ENCODE measurements at regions not wholly inside any gene's neighbourhood (a gene's known extent, or its start where the extent isn't known, plus 50 kb on each side); places are given as distances from the start of the nearest gene placed in this dataset.

GRCh38 chr18:60746491-60746890, 373.9 kb upstream of the MC4R start:
- Mint-ChIP-seq H3K27me3 (ENCODE audit: low read depth, poor library complexity) (no peaks in the 10 kb centered on the region), H3K9me3 (no peaks in the 10 kb centered on the region), H3K4me1 (no peaks in the 10 kb centered on the region), H3K36me3 (ENCODE audit: low read depth) (no peaks in the 10 kb centered on the region), H3K4me3 (no peak overlapping the region), H3K27ac (no peak overlapping the region)
- TF ChIP-seq CTCF (IDR thresholded peaks at IDR 0.05) = no peak
- no peak for DNase-seq

- Mint-ChIP-seq H3K4me1 (no peaks in the 10 kb centered on the region), H3K36me3 (ENCODE audit: low read depth) (no peaks in the 10 kb centered on the region), H3K27me3 (ENCODE audit: low read depth, poor library complexity) (no peaks in the 10 kb centered on the region), H3K27ac (no peak overlapping the region), H3K4me3 (no peak overlapping the region), H3K9me3 (no peaks in the 10 kb centered on the region)
- no peak for DNase-seq
- TF ChIP-seq CTCF (IDR thresholded peaks at IDR 0.05) = no peak
Observed at GRCh38 chr18:60746919-60747318, 374.3 kb upstream of the MC4R start.

- no peak for DNase-seq
- no peaks in the 10 kb centered on the region for H3K9me3 Mint-ChIP-seq
- no peak overlapping the region for H3K4me3 Mint-ChIP-seq
- H3K27ac Mint-ChIP-seq = no peak overlapping the region
- H3K27me3 Mint-ChIP-seq (ENCODE audit: low read depth, poor library complexity) = no peaks in the 10 kb centered on the region
- H3K36me3 Mint-ChIP-seq (ENCODE audit: low read depth) = no peaks in the 10 kb centered on the region
- H3K4me1 Mint-ChIP-seq = no peaks in the 10 kb centered on the region
- TF ChIP-seq CTCF (IDR thresholded peaks at IDR 0.05) = no peak
Observed at GRCh38 chr18:60753753-60754152, 381.2 kb upstream of the MC4R start.

- Mint-ChIP-seq H3K4me3 (no peak overlapping the region), H3K9me3 (no peaks in the 10 kb centered on the region), H3K4me1 (no peaks in the 10 kb centered on the region)
Observed at GRCh38 chr18:60754413-60755009, 381.9 kb upstream of the MC4R start.

GRCh38 chr18:60755134-60755533, 382.6 kb upstream of the MC4R start:
- Mint-ChIP-seq H3K27ac (no peak overlapping the region), H3K36me3 (ENCODE audit: low read depth) (no peaks in the 10 kb centered on the region), H3K9me3 (no peaks in the 10 kb centered on the region), H3K4me1 (no peaks in the 10 kb centered on the region), H3K27me3 (ENCODE audit: low read depth, poor library complexity) (no peaks in the 10 kb centered on the region), H3K4me3 (no peak overlapping the region)
- no peak for TF ChIP-seq CTCF (IDR thresholded peaks at IDR 0.05)
- no peak for DNase-seq

More at GRCh38 chr18:60754413-60755009, 381.9 kb upstream of the MC4R start:
- no peaks in the 10 kb centered on the region for H3K36me3 Mint-ChIP-seq (ENCODE audit: low read depth)
- H3K27me3 Mint-ChIP-seq (ENCODE audit: low read depth, poor library complexity) = no peaks in the 10 kb centered on the region
- H3K27ac Mint-ChIP-seq = no peak overlapping the region
- no peak for DNase-seq
- no peak for TF ChIP-seq CTCF (IDR thresholded peaks at IDR 0.05)

- DNase-seq = no peak
- Mint-ChIP-seq H3K9me3 (peaks cover 34% of the 10 kb centered on the region), H3K4me1 (no peaks in the 10 kb centered on the region), H3K36me3 (ENCODE audit: low read depth) (no peaks in the 10 kb centered on the region), H3K27me3 (ENCODE audit: low read depth, poor library complexity) (no peaks in the 10 kb centered on the region), H3K27ac (no peak overlapping the region), H3K4me3 (no peak overlapping the region)
- TF ChIP-seq CTCF (IDR thresholded peaks at IDR 0.05) = no peak
Observed at GRCh38 chr18:60775978-60776377, 403.4 kb upstream of the MC4R start.
